Esophagus muscularis mucosa (tissue), 4 donors: ENCODE measurements at regions not wholly inside any gene's neighbourhood (a gene's known extent, or its start where the extent isn't known, plus 50 kb on each side); places are given as distances from the start of the nearest gene placed in this dataset.

ENCODE experiments used
- CTCF ChIP-seq, 3 experiments: fragments of 200-600 bp in 2 of 3; fragments of 450-650 bp in 1 of 3; sonication (generic) in 2 of 3; IDR thresholded peaks; one replicate each; pipeline ENCODE4 v1.5.1; 2017 to 2019; ENCODE audit warnings: antibody characterized with exemption in 3 of 3, mild to moderate bottlenecking in 2 of 3, moderate library complexity in 1 of 3
- EP300 ChIP-seq: sonication (generic); formaldehyde crosslinking; IDR thresholded peaks from one replicate; pipeline ENCODE4 v1.6.1; 2017; ENCODE audit warnings: antibody characterized with exemption
- POLR2A ChIP-seq: fragments of 450-650 bp; IDR thresholded peaks from one replicate; pipeline ENCODE4 v1.6.1; 2017; ENCODE audit warnings: antibody characterized with exemption, moderate library complexity, mild to moderate bottlenecking, low read depth
- POLR2AphosphoS5 ChIP-seq, 2 donors: sonication (generic); formaldehyde crosslinking; IDR thresholded peaks; one replicate each; pipeline ENCODE4 v1.6.1; 2017; ENCODE audit warnings: antibody characterized with exemption in 2 of 2

GRCh38 chr10:62866451-62866850 lies 50.3 kb upstream of the EGR2 start:
- TF ChIP-seq POLR2A (no peak), CTCF (IDR thresholded peaks at IDR 0.05) (no peak), POLR2AphosphoS5 (IDR thresholded peaks at IDR 0.05) (no peak), EP300 (no peak)
